ENCODE measurements at regions not wholly inside any gene's neighbourhood (a gene's known extent, or its start where the extent isn't known, plus 50 kb on each side); places are given as distances from the start of the nearest gene placed in this dataset.

- Histone ChIP-seq H2BK12ac (ENCODE audit: low read depth, low read length) (peak overlapping the region; percentile 55; the same call in 1 of the 2 replicates), H3K4me2 (ENCODE audit: insufficient read depth in 1 of 2, low read depth in 2 of 2, low read length in 2 of 2) (no peak overlapping the region), H3K79me2 (ENCODE audit: control insufficient read depth in 1 of 2, insufficient read depth in 2 of 2, low read length in 2 of 2) (no peaks in the 10 kb centered on the region), H3K79me1 (ENCODE audit: low read depth, low read length) (no peaks in the 10 kb centered on the region), H3K4me3 (ENCODE audit: extremely low read depth in 1 of 4, insufficient read depth in 2 of 4, low read depth in 3 of 4, low read length in 4 of 4) (no peak overlapping the region), H2BK20ac (ENCODE audit: low read length) (no peak overlapping the region), H2AFZ (ENCODE audit: low read length) (no peak overlapping the region), H3K36me3 (ENCODE audit: control insufficient read depth in 2 of 4, insufficient read depth in 4 of 4, low read length in 3 of 4) (no peaks in the 10 kb centered on the region), H2BK15ac (ENCODE audit: low read length) (peak overlapping the region; percentile 25; the same call in 1 of the 2 replicates), H3K56ac (replicated peaks; ENCODE audit: insufficient read length, low read depth, low read length) (no peak overlapping the region), H3K27me3 (replicated peaks in 1 of 4; ENCODE audit: control insufficient read depth in 3 of 4, extremely low read depth in 1 of 4, insufficient read depth in 3 of 4, low read length in 3 of 4) (no peaks in the 10 kb centered on the region), H3K23ac (ENCODE audit: insufficient read length) (no peak overlapping the region), H3K27ac (ENCODE audit: low read depth, low read length) (no peak overlapping the region), H3K23me2 (ENCODE audit: low read depth, low read length) (no peaks in the 10 kb centered on the region), H4K8ac (ENCODE audit: extremely low read depth, insufficient read depth, low read length) (no peak overlapping the region), H3K18ac (ENCODE audit: extremely low read depth, low read length) (no peak overlapping the region), H3K14ac (ENCODE audit: insufficient read length) (no peak overlapping the region), H3K9me3 (ENCODE audit: insufficient read depth in 2 of 2, low read depth in 1 of 2, low read length in 1 of 2) (no peaks in the 10 kb centered on the region), H2BK120ac (replicated peaks; ENCODE audit: low read depth, low read length) (no peak overlapping the region), H4K20me1 (replicated peaks in 1 of 2; ENCODE audit: control insufficient read depth in 1 of 2, insufficient read depth in 2 of 2, low read length in 2 of 2) (no peaks in the 10 kb centered on the region), H4K5ac (ENCODE audit: insufficient read length, low read depth, low read length) (no peak overlapping the region), H3K9ac (replicated peaks in 1 of 4; ENCODE audit: extremely low read depth in 1 of 4, low read depth in 3 of 4, low read length in 3 of 4) (no peak overlapping the region), H2BK5ac (ENCODE audit: low read depth, low read length) (no peak overlapping the region), H4K91ac (replicated peaks; ENCODE audit: insufficient read length, low read length) (no peak overlapping the region), H3K4ac (replicated peaks; ENCODE audit: insufficient read length, low read depth, low read length) (no peak overlapping the region), H2AK5ac (ENCODE audit: low read depth, low read length) (no peak overlapping the region), H3K4me1 (replicated peaks in 1 of 4; ENCODE audit: control insufficient read depth in 3 of 4, insufficient read depth in 4 of 4, low read length in 3 of 4) (peaks cover 0 to 15% (median 7%) of the 10 kb centered on the region in 4 experiments; a peak in 4 of 7 replicates)
- ChIA-PET CTCF (ENCODE audit: partially characterized antibody) (interaction anchor here (1.4 to 3.3 kb wide), 3 partner anchors 11 to 122 kb away, joined by 3 to 11 read pairs (median 8); no protein-coding TSS in a partner anchor), POLR2A (ENCODE audit: partially characterized antibody) (no interaction called here)
- DNase-seq (ENCODE audit: low read depth in 1 of 2, low spot score in 2 of 2) (no peak), FAIRE-seq (no peak)
- WGBS, 2 experiments (ENCODE audit: extremely low coverage in 1 of 2, insufficient coverage in 1 of 2, insufficient read length in 1 of 2, insufficient replicate concordance in 2 of 2, low coverage in 1 of 2, low lambda C conversion rate in 2 of 2, missing lambda C conversion rate in 1 of 2) = 91% methylated on average over 10 of the region's 10 CpGs; no CpG with 5 or more reads in 1 of the 2 experiments
- no peak for TF ChIP-seq SP1 (IDR thresholded peaks at IDR 0.05; ENCODE audit: low read depth, low read length)
- TF ChIP-seq ATF2 (IDR thresholded peaks at IDR 0.05; ENCODE audit: low read length) = no peak
- TF ChIP-seq KDM5A (IDR thresholded peaks at IDR 0.05; ENCODE audit: low read length) = no peak
These were observed 535.5 kb upstream of the B3GAT1 start for GRCh38 chr11:134947556-134947955.
